ENCODE measurements at regions not wholly inside any gene's neighbourhood (a gene's known extent, or its start where the extent isn't known, plus 50 kb on each side); places are given as distances from the start of the nearest gene placed in this dataset.

DNA sequence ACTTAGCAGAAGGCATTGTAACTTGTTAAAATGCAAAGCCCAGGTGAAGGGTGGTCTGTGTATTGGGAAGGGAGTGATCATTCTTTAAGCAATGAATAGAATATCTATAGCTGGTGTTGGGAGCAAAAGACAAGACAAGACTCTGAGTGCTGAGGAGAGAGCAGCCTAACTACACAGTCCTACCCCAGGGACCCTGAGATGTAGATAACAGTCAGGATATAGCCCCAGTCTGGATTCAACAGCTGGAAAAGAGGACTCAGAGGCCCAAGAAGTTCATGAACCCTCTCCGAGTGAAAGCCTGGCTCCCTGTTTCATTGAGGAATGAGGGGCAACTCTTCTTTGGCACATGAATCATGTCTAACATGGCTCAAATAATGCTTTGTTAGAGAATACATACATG lies 310.7 kb upstream of the SLC14A2 start:
- TF ChIP-seq POLR2A (IDR thresholded peaks at IDR 0.05) (no peak), EP300 (IDR thresholded peaks at IDR 0.05) (no peak), POLR2AphosphoS5 (IDR thresholded peaks at IDR 0.05) (no peak)
- TF ChIP-seq, protein P1, sequence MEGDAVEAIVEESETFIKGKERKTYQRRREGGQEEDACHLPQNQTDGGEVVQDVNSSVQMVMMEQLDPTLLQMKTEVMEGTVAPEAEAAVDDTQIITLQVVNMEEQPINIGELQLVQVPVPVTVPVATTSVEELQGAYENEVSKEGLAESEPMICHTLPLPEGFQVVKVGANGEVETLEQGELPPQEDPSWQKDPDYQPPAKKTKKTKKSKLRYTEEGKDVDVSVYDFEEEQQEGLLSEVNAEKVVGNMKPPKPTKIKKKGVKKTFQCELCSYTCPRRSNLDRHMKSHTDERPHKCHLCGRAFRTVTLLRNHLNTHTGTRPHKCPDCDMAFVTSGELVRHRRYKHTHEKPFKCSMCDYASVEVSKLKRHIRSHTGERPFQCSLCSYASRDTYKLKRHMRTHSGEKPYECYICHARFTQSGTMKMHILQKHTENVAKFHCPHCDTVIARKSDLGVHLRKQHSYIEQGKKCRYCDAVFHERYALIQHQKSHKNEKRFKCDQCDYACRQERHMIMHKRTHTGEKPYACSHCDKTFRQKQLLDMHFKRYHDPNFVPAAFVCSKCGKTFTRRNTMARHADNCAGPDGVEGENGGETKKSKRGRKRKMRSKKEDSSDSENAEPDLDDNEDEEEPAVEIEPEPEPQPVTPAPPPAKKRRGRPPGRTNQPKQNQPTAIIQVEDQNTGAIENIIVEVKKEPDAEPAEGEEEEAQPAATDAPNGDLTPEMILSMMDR (IDR thresholded peaks at IDR 0.05), result no peak
- 85 to 90% methylated on average over 1 of the region's 1 CpG for WGBS, 2 donors

DNA sequence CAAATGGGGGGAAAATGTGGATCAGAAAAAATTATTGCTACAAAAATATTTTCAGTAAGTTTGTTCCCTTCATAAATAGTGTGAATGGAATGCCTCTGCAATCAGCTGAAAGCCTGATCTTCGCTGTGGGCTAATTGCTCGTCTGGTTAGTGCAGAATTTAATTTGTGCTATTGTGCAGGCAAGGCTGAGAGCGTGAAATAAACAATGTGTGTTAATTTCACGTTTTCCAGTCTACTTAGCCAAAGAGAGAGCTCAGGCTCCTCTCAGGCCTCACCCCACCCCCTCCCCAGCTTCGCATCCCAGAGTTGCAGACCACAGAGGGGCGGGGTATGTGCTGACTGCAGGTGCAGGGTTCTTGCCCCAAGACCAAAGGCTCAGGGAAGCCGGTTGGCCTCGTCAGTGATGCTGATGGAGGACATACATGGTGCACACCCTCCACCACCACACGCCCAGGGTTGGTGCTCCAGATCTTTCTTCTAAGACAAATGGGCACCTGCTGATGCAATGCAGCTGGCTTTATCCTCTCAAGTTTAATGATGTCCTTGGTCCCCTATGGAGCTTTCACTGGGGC lies 302.6 kb upstream of the SLC14A2 start:
- intact Hi-C loops (cut with DNase I), result no loop called here
- Histone ChIP-seq H3K36me3 (no peaks in the 10 kb centered on the region), H3K4me1 (no peaks in the 10 kb centered on the region), H3K4me3 (no peak overlapping the region), H3K27ac (no peak overlapping the region), H3K27me3 (no peaks in the 10 kb centered on the region), H3K9me3 (no peaks in the 10 kb centered on the region)
- 85 to 90% methylated on average over 9 of the region's 9 CpGs for WGBS, 2 donors
- no peak for TF ChIP-seq EP300 (IDR thresholded peaks at IDR 0.05)
- TF ChIP-seq POLR2A (IDR thresholded peaks at IDR 0.05), result no peak
- TF ChIP-seq POLR2AphosphoS5 (IDR thresholded peaks at IDR 0.05), result no peak
- DNase-seq, result no peak

More for the DNA sequence above, 310.7 kb upstream of the SLC14A2 start:
- Histone ChIP-seq H3K4me3 (no peak overlapping the region), H3K4me1 (no peaks in the 10 kb centered on the region), H3K27ac (no peak overlapping the region), H3K27me3 (no peaks in the 10 kb centered on the region), H3K9me3 (no peaks in the 10 kb centered on the region), H3K36me3 (no peaks in the 10 kb centered on the region)
- intact Hi-C loops (cut with DNase I), result no loop called here
- no peak for DNase-seq

DNA sequence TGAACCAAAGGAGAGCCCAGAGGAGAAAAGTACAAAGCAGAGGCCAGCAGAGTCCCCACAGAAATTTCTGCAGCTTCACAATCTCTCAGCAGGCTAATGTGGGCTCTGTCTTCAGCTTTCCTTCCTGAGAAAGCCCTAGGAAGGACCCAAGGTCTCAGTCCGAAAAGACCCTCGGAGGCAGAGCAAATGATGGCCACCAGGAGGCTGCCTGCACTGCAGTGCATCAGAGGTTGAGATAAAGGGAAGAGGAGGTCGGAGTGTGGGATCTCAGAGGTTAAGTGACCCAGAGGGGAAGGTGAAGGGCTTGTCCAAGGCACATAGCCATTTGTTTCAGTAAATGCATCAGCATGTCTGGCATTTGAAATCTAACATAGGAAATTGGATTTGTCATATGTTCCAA lies 299.1 kb upstream of the SLC14A2 start:
- Histone ChIP-seq H3K27me3 (no peaks in the 10 kb centered on the region), H3K4me3 (no peak overlapping the region), H3K4me1 (no peaks in the 10 kb centered on the region), H3K9me3 (no peaks in the 10 kb centered on the region), H3K36me3 (no peaks in the 10 kb centered on the region), H3K27ac (no peak overlapping the region)
- 86 to 95% methylated on average over 3 of the region's 3 CpGs for WGBS, 2 donors
- intact Hi-C loops (cut with DNase I), result no loop called here
- no peak for DNase-seq
- TF ChIP-seq POLR2AphosphoS5 (IDR thresholded peaks at IDR 0.05) (no peak), POLR2A (IDR thresholded peaks at IDR 0.05) (no peak), EP300 (IDR thresholded peaks at IDR 0.05) (no peak)
- TF ChIP-seq, protein P1 (IDR thresholded peaks at IDR 0.05), result no peak

DNA sequence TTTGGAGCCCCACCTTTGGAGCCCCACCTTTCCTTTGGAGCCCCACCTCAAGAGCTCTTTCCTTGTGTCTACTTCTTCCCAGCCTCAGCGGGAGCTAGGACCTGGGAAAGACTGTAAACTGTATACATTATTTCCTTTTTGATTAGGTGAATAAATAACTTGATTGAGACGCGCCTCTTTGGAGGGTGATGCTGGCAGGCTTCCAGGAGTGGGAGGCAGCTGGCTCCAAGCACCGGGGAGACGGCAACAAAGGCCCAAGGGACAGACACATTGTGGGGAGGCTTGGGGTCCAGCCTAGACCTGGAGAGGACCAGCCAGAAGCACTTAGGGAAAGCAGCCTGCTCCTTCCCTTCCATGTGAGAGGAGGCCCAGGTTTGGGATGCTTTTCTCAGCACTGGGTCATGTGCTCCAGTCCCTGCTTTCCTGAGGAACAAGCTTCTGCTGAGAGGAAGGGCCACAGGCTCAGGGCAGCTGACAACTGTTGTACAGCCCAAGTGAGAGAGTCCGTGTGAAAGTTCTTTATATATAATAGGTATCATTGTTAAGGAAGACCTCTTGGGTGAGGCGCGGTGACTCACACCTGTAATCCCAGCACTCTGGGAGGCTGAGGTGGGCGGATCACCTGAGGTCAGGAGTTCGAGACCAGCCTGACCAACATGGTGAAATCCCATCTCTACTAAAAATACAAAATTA lies 297.2 kb upstream of the SLC14A2 start:
- TF ChIP-seq POLR2AphosphoS5 (IDR thresholded peaks at IDR 0.05) (no peak), EP300 (IDR thresholded peaks at IDR 0.05) (no peak), POLR2A (IDR thresholded peaks at IDR 0.05) (no peak)
- TF ChIP-seq, protein P1 (IDR thresholded peaks at IDR 0.05), result no peak
- intact Hi-C loops (cut with DNase I), result no loop called here

DNA sequence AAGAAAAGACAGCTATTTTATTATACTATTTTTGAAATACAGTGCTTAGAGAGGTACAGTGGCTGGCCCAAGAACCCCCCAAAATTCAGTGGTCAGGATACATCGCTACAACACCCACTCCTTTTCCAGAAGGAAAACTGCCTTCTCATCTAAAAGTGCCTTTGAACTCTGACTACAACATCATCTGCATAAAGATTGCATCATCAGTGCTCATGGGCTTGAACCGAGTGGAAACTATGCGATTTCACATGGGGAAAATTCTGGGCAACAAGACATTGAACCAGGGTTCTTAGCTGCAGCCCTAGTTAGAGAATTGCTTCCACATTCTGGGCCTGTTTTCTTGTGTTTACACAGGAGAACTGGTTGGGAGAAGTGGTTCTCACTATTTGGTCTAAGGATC lies 294.6 kb upstream of the SLC14A2 start:
- Histone ChIP-seq H3K9me3 (no peaks in the 10 kb centered on the region), H3K4me3 (no peak overlapping the region), H3K27ac (no peak overlapping the region), H3K27me3 (no peaks in the 10 kb centered on the region), H3K36me3 (no peaks in the 10 kb centered on the region), H3K4me1 (no peaks in the 10 kb centered on the region)
- no peak for DNase-seq
- intact Hi-C loops (cut with DNase I), result no loop called here
- WGBS, 2 donors, result 84 to 85% methylated on average over 3 of the region's 3 CpGs
- TF ChIP-seq, protein P1 (IDR thresholded peaks at IDR 0.05), result no peak
- TF ChIP-seq EP300 (IDR thresholded peaks at IDR 0.05) (no peak), POLR2A (IDR thresholded peaks at IDR 0.05) (no peak), POLR2AphosphoS5 (IDR thresholded peaks at IDR 0.05) (peak in 1 of 4 donors; percentile 37)

More for the DNA sequence above, 297.2 kb upstream of the SLC14A2 start:
- Histone ChIP-seq H3K4me3 (no peak overlapping the region), H3K27me3 (no peaks in the 10 kb centered on the region), H3K4me1 (no peaks in the 10 kb centered on the region), H3K36me3 (no peaks in the 10 kb centered on the region), H3K9me3 (no peaks in the 10 kb centered on the region), H3K27ac (no peak overlapping the region)
- 50 to 80% methylated on average over 10 of the region's 10 CpGs for WGBS, 2 donors
- DNase-seq, result no peak
